AG20443 (cell line): ENCODE measurements at regions not wholly inside any gene's neighbourhood (a gene's known extent, or its start where the extent isn't known, plus 50 kb on each side); places are given as distances from the start of the nearest gene placed in this dataset.
"Not testable (repeated sequence)": the region's sequence is repeated elsewhere in the genome, so short reads cannot be mapped to it uniquely, and the experiment has no call there.

Experiments used
- DNase-seq: peaks from one replicate; pipeline ENCODE4 v3.0.0; 2012; ENCODE audit warnings: low spot score, mixed read lengths

DNA sequence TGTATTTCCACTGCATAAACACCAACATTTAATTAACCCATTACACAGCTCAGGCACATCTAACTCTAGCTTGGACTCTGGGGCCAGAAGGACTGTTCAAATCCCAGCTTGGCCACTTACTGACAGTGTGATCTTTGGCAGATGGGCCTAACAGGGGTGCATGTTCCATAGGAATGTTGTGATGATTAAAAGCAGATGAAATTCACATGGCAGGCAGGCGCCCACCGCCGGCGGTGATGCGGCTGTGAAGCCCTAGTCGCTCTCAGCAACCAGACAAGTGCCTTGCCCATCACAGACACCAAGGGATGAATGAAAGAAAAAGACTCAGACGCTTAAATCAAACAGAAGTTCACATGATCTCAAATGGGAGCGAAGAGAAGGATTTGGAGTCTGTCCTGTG is 84.6 kb upstream of the WSB1 start:
- DNase-seq: no peak

GRCh38 chr17:27210809-27211208 is 83.1 kb upstream of the WSB1 start:
- not testable (repeated sequence) for DNase-seq

DNA sequence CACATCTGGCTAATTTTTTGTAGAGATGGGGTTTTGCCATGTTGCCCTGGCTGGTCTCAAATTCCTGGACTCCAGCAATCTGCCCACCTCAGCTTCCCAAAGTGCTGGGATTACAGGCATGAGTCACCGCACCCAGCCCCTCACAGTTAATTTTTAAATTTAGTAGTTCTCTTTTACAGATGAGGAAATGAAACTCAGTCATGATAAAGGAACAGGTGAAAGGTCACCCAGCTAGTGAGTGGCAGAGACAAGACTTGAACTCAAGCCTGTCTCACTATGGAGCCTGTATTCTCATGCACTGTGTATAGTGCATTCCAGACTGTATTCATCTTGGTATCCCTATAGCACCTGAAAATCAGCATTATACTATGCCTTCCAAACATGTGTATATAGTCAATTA is 77.1 kb upstream of the WSB1 start:
- no peak for DNase-seq

- DNase-seq: no peak
These were observed 76.3 kb upstream of the WSB1 start for GRCh38 chr17:27217631-27218030.

DNA sequence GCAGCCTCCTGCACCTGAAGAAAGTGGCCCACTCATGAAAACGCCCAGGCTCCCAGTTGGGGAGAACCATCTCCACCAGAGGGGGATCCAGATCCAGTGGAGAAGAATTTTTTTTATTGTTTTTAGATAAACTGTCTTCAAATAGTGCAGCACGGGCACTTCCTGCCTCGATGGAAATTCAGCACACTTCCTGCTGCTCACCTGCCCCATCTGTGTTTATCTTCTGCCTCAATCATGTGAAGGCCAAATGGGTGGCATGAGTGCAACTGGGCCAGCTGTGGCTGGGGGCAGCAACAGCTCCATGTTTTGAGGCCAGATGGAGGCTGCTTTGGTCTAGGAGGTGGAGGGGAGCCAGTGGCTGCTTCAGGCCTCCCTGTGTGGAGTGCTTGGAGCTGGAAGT is 75.9 kb upstream of the WSB1 start:
- no peak for DNase-seq

DNA sequence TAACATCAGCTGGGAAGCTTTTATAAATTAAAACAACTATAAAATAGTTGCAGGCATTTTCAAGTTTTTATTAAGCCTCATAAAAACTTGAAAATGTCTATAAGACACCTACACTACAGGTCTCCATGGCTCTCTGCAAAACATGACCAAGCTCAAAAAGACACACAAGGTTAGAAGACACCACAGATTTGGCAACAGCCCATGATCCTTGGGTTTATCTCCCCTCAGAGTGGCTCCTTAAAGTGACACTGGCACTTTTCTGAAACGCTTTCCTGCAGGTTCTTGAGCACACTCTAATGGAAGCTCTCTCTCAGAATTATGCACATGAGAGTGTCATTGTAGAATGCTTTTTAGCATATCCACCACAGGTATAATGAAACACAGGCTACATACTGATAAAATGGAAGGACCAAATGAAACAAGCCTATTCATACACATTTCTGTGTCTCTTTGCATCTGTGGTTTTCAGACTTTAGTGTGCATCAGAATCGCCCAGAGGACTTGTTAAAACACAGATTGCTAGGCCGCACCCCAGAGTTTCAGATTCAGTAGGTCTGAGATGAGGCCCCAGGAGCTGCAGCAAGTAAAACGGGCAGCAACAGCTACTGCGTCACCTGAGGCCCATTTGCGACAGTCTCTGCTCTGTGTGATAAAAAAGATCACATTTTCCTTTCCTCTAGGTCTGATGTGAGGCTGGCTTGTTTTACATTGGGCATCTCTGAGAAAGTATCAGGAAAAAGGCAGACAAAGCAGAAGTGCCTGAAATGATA is 75.0 kb upstream of the WSB1 start:
- no peak for DNase-seq

DNA sequence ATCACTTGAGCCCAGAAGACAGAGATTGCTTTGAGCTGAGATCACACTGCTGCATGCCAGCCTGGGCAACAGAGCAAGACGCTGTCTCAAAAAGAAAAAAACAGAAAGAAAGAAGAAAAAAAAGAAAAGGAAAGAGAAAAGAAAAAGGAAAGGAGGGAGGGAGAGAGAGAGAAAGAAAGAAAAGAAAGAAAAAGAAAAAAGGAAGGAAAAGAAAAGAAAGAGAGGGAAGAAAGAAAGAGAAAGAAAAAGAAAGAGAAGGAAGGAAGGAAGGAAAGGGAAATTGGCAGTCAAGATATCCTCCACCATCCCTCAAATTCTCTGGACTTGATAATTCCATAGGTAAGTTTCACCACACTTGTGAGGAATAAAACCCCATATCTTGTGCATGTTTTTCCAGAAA is 71.4 kb upstream of the WSB1 start:
- no peak for DNase-seq

DNA sequence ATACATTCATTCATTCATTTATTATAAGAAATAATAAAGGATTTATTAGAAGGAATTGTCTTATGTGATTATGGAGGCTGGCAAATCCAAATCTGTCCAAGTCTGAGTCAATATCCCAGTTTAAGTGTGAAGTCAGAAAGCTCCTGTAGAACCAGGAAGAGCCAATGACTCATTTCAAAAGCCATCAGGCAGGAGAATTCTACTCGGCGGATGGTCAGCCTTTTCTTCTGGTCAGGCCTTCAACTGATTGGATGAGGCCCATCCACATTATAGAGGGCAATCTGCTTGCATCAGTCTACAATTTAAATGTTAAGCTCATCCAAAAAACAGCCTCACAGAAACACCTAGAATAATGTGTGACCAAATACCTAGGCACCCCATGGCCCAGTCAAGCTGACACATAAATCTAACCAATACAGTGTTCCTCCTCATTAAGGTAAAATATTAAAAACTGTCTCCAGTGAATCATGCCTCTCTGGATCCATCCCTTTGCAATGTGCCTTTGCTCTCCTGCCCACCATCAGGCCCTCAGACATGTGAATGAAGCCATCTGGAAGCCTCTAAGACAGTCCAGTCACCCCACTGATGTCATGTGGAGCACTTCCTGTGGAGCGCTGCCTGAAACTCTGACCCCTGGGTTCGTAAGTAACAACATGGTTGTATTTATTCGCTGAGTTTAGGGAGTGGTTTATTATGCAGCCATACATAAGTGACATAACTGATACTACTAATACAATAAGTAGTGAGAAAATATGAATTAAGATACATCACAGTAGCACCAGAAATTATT is 69.2 kb upstream of the WSB1 start:
- DNase-seq: no peak

DNA sequence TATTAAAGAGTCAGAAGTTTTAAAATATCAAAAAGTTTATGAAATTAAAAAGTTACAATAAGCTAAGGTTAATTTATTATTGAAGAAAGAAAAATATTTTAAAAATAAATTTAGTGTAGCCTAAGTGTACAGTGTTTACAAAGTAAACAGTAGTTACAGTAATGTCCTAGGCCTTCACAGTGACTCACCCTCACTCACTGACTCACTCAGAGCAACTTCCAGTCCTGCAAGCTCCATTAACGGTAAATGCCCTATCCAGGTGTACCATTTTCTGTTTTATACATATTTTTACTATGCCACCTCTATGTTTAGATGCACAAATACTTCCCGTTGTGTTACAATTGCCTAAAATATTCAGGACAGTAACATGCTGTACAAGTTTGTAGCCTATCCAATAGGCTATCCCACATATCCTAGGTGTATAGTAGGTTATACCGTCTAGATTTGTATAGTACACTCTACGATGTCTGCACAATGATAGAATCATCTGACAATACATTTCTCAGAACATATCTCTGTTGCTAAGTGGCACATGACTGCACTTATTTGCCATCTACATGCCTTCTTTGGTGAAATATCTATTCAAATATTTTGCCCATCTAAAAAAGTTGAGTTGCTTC is 67.2 kb upstream of the WSB1 start:
- DNase-seq: no peak

DNA sequence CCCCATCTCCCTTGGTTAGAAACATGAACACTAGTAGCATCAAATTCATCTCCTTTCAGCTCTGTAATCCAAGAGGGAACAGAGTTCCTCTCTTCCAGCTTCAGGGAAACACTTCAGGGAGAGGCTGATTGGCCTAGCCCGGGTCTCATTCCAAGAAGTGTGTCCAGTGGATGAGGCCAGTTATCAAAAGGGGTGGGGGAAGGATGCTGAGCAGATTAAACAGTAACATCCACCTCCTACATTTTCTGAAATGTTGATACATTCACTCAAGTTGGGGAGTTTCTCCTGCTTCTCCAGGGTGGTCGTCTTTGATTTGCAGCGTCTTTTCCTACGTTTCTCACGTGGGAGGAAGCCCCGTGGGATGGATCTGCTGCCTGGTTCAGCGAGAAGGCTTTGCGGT is 62.9 kb upstream of the WSB1 start:
- DNase-seq: no peak

GRCh38 chr17:27232328-27232727 is 61.6 kb upstream of the WSB1 start:
- no peak for DNase-seq

DNA sequence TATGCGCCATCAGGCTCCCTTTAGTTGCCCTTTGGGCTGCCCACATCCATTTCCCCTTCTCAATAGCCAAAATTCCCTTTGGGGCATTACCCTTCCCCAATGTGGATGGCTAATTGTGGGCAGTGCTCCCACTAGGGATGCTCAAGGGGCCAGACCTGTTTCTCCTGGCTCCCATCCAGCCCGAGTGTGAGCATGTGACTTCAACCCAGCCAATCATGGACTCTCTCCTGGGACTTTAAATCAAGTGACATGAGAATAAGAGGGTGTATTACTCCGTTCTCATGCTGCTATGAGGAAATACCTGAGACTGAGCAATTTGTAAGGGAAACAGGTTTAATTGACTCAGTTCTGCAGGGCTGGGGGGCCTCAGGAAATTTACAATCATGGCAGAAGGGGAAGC is 60.9 kb upstream of the WSB1 start:
- DNase-seq: no peak

DNA sequence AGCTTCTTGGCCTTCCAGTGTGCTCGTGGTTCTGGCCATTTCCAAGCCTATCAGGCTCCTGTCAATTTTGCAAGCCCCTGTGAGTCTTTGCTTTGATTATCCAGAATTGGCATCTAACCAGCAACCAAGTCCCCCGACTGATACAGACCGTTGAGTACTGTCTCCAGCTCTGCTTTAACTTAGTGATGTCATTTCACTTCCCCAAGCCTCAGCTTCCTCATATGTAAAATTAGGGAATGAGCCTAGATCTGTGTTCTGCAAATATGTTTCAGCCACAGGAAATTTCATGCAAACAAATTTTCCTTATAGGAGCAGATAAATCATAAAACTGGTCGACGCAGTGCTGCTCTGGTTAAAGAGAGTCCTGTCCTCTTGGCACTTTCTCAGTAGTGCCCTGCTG is 60.1 kb upstream of the WSB1 start:
- DNase-seq: no peak

GRCh38 chr17:27236717-27237315 is 57.1 kb upstream of the WSB1 start:
- DNase-seq: peak; percentile 72

GRCh38 chr17:27237890-27238289 is 56.0 kb upstream of the WSB1 start:
- no peak for DNase-seq

GRCh38 chr17:27239046-27239445 is 54.9 kb upstream of the WSB1 start:
- DNase-seq: no peak

GRCh38 chr17:27239584-27239983 is 54.3 kb upstream of the WSB1 start:
- no peak for DNase-seq

GRCh38 chr17:27240086-27240801 is 53.7 kb upstream of the WSB1 start:
- DNase-seq: no peak

- DNase-seq: no peak
These were observed 53.1 kb upstream of the WSB1 start for GRCh38 chr17:27240802-27241155.

DNA sequence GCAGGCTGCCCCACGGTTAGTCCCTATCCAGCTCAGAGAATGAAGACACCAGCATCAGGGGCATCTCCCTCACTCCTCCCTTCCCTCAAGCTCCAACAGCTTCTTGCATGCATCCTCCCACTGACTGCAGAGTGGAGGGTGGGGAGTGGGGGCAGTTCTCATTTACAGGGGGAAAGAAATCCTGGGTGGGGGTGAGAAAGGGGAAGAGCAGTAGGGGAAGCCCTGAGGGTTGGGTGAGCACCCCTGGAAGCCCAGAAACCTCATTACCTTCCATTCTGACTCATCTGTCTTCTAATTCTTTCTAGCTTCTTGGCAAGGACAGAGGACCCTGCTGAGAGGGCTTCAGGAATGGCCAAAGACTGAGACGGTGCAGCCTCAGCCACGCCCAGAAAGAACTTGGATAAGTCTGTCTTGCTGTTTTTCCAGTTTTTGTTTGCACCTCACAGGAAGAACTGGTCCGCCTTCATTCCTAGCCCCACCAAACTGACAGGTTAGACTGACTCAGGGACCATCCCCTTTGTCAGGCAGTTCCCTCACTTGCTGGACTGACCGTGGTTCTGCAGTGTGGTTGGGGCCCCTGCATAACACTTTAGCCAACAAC is 52.5 kb upstream of the WSB1 start:
- DNase-seq: peak; percentile 67

GRCh38 chr17:27242951-27243350 is 51.0 kb upstream of the WSB1 start:
- no peak for DNase-seq

DNA sequence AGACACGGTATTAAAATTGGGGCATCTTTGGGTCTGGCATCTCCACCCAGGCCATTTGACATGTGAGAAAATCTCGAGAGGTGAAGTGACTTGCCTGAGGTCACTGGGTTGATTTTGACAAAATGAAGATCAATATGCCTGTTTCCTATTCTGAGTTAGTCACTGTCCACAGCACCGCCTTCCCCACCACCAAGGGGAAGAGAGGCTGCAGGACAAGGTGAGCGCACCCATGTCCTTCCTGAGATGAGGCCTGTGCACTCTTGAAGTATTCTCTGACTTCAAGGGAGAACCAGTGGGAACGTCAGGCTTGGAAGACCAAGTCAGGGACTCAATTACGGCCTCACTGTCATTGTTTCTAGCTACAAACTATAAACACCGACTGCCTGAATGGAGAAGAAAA is 49.9 kb upstream of the WSB1 start:
- no peak for DNase-seq
